IMR-90 (cell line): ENCODE measurements at regions not wholly inside any gene's neighbourhood (a gene's known extent, or its start where the extent isn't known, plus 50 kb on each side); places are given as distances from the start of the nearest gene placed in this dataset.
A peak's percentile ranks its signal among the peaks of the same experiment; 100 is the strongest.

Experiments used
- ATAC-seq: fragments of 200-7000 bp; cut with Tn5 transposase; 2 replicates; pipeline ENCODE4 v1.9.1; 2020; ENCODE audit warnings: low read depth, mild to moderate bottlenecking, moderate library complexity
- BruUV-seq: library from RNA; stranded (reverse); fragments of 400-500 nt; replicated peaks from 2 replicates; lab custom pipeline; 2021; lab: Mats Ljungman, UMichigan
- CTCF ChIA-PET: fragments of 300-600 bp; formaldehyde crosslinking; extraction: SDS; loops from one replicate; lab custom pipeline; 2021; ENCODE audit warnings: antibody characterized with exemption; lab: Yijun Ruan, JAX
- POLR2A ChIA-PET: fragments of 300-600 bp; sonication (Branson Sonifier 250); formaldehyde crosslinking; loops from one replicate; lab custom pipeline; 2022; ENCODE audit warnings: antibody characterized with exemption; ENCODE audit not compliant: unreplicated experiment; lab: Charles Lee
- DNase-seq: peaks from one replicate; pipeline ENCODE4 v3.0.0; 2013
- H2AFZ ChIP-seq: replicated peaks from 2 replicates; pipeline ENCODE3; 2013; ENCODE audit warnings: low read length, mild to moderate bottlenecking; ENCODE audit not compliant: poor library complexity
- H2AK5ac ChIP-seq: 2 replicates; pipeline ENCODE4 v1.6.1; 2013; ENCODE audit warnings: low read depth, low read length, inconsistent platforms
- H2AK9ac ChIP-seq: replicated peaks from 2 replicates; pipeline ENCODE3; 2013; ENCODE audit warnings: mild to moderate bottlenecking, low read depth, low read length, moderate library complexity; ENCODE audit not compliant: poor library complexity
- H2BK120ac ChIP-seq: 2 replicates; pipeline ENCODE4 v1.6.1; 2013; ENCODE audit warnings: low read depth, low read length, inconsistent platforms
- H2BK15ac ChIP-seq: 3 replicates; pipeline ENCODE4 v1.6.1; 2013; ENCODE audit warnings: low read depth, low read length, inconsistent platforms
- H2BK20ac ChIP-seq: 2 replicates; pipeline ENCODE4 v1.6.1; 2013; ENCODE audit warnings: low read depth, mild to moderate bottlenecking, inconsistent platforms, low read length, moderate library complexity
- H2BK5ac ChIP-seq: 2 replicates; pipeline ENCODE4 v1.6.1; 2013; ENCODE audit warnings: mild to moderate bottlenecking, low read depth, low read length, inconsistent platforms; ENCODE audit not compliant: poor library complexity, severe bottlenecking
- H3K14ac ChIP-seq: replicated peaks from 2 replicates; pipeline ENCODE4 v1.6.1; 2013; ENCODE audit warnings: low read depth, low read length, inconsistent platforms
- H3K18ac ChIP-seq: 2 replicates; pipeline ENCODE4 v1.6.1; 2013; ENCODE audit warnings: low read depth, low read length, control low read depth
- H3K23ac ChIP-seq: 2 replicates; pipeline ENCODE4 v1.6.1; 2013; ENCODE audit warnings: low read depth, low read length, inconsistent platforms
- H3K27ac ChIP-seq: 2 replicates; pipeline ENCODE4 v1.5.1; 2013; ENCODE audit warnings: mild to moderate bottlenecking, control low read depth, low read length; ENCODE audit not compliant: insufficient read depth
- H3K27me3 ChIP-seq: 2 replicates; pipeline ENCODE4 v1.6.1; 2013; ENCODE audit warnings: low read length; ENCODE audit not compliant: control insufficient read depth, insufficient read depth
- H3K36me3 ChIP-seq: 2 replicates; pipeline ENCODE4 v1.6.1; 2013; ENCODE audit warnings: low read length, mixed read lengths; ENCODE audit not compliant: control insufficient read depth, insufficient read depth
- H3K4ac ChIP-seq: 2 replicates; pipeline ENCODE4 v1.6.1; 2013; ENCODE audit warnings: low read depth, low read length, inconsistent platforms
- H3K4me1 ChIP-seq: 2 replicates; pipeline ENCODE4 v1.6.1; 2013; ENCODE audit warnings: low read length, mixed read lengths; ENCODE audit not compliant: control insufficient read depth, insufficient read depth
- H3K4me2 ChIP-seq: 2 replicates; pipeline ENCODE4 v1.6.1; 2013; ENCODE audit warnings: low read depth, mild to moderate bottlenecking, control low read depth, low read length, moderate library complexity
- H3K4me3 ChIP-seq: 2 replicates; pipeline ENCODE4 v1.5.1; 2013; ENCODE audit warnings: low read depth, mild to moderate bottlenecking, control low read depth, low read length, moderate library complexity; ENCODE audit not compliant: insufficient read depth
- H3K56ac ChIP-seq: 2 replicates; pipeline ENCODE4 v1.6.1; 2013; ENCODE audit warnings: low read length, inconsistent platforms; ENCODE audit not compliant: insufficient read depth; ENCODE audit errors: extremely low read depth
- H3K79me1 ChIP-seq, 2 experiments: 2 replicates each; pipeline ENCODE4 v1.6.1; 2013; ENCODE audit warnings: low read length in 2 of 2, inconsistent platforms in 1 of 2, low read depth in 1 of 2
- H3K9ac ChIP-seq: 2 replicates; pipeline ENCODE4 v1.6.1; 2013; ENCODE audit warnings: low read depth, low read length, control low read depth
- H3K9me1 ChIP-seq: 2 replicates; pipeline ENCODE4 v1.6.1; 2013; ENCODE audit warnings: low read length, inconsistent platforms; ENCODE audit not compliant: insufficient read depth
- H3K9me3 ChIP-seq: 2 replicates; pipeline ENCODE4 v1.6.1; 2013; ENCODE audit warnings: low read length; ENCODE audit not compliant: control insufficient read depth, insufficient read depth
- H4K20me1 ChIP-seq: 2 replicates; pipeline ENCODE4 v1.6.1; 2013; ENCODE audit warnings: low read length, inconsistent platforms; ENCODE audit not compliant: insufficient read depth
- H4K5ac ChIP-seq: 2 replicates; pipeline ENCODE4 v1.6.1; 2013; ENCODE audit warnings: mild to moderate bottlenecking, low read depth, low read length, control low read depth
- H4K8ac ChIP-seq, 2 experiments: 2 replicates each; pipeline ENCODE4 v1.6.1; 2013; ENCODE audit warnings: low read depth in 2 of 2, low read length in 2 of 2, control low read depth in 1 of 2, inconsistent platforms in 1 of 2
- H4K91ac ChIP-seq: 2 replicates; pipeline ENCODE4 v1.6.1; 2013; ENCODE audit warnings: low read depth, low read length, inconsistent platforms; ENCODE audit not compliant: insufficient read depth
- BHLHE40 ChIP-seq: fragments of 150-350 bp; IDR thresholded peaks from 2 replicates; pipeline ENCODE4 v1.6.1; 2016; ENCODE audit warnings: mild to moderate bottlenecking, low read depth, low read length
- CEBPB ChIP-seq: IDR thresholded peaks from 2 replicates; pipeline ENCODE4 v1.6.1; 2012; ENCODE audit warnings: low read depth, low read length, improper control_type of control experiment
- CHD1 ChIP-seq: IDR thresholded peaks from 2 replicates; pipeline ENCODE4 v1.6.1; 2012; ENCODE audit warnings: low read depth, low read length, improper control_type of control experiment
- CTCF ChIP-seq: conservative IDR thresholded peaks from 2 replicates; pipeline ENCODE4 v1.5.1; 2012; ENCODE audit warnings: mild to moderate bottlenecking, low read depth, low read length, improper control_type of control experiment
- ELK1 ChIP-seq: fragments of 150-350 bp; IDR thresholded peaks from 2 replicates; pipeline ENCODE4 v1.6.1; 2016; ENCODE audit warnings: low read depth, mild to moderate bottlenecking, low read length, moderate library complexity, borderline replicate concordance
- FOS ChIP-seq: fragments of 150-350 bp; IDR thresholded peaks from 2 replicates; pipeline ENCODE4 v1.6.1; 2016; ENCODE audit warnings: low read depth, low read length
- MAFK ChIP-seq: IDR thresholded peaks from 2 replicates; pipeline ENCODE4 v1.6.1; 2012; ENCODE audit warnings: low read depth, low read length, improper control_type of control experiment
- MAZ ChIP-seq: IDR thresholded peaks from 2 replicates; pipeline ENCODE4 v1.6.1; 2012; ENCODE audit warnings: low read depth, mild to moderate bottlenecking, low read length, improper control_type of control experiment, moderate library complexity, borderline replicate concordance
- MXI1 ChIP-seq: IDR thresholded peaks from 2 replicates; pipeline ENCODE4 v1.6.1; 2012; ENCODE audit warnings: low read depth, mild to moderate bottlenecking, low read length, moderate library complexity, borderline replicate concordance
- NFE2L2 ChIP-seq: fragments of 150-350 bp; IDR thresholded peaks from 2 replicates; pipeline ENCODE4 v1.6.1; 2016; ENCODE audit warnings: low read depth, mild to moderate bottlenecking, low read length
- POLR2A ChIP-seq: IDR thresholded peaks from 2 replicates; pipeline ENCODE4 v1.6.1; 2012; ENCODE audit warnings: mild to moderate bottlenecking, low read depth, low read length
- SMC3 ChIP-seq: fragments of 150-350 bp; IDR thresholded peaks from 2 replicates; pipeline ENCODE4 v1.6.1; 2016; ENCODE audit warnings: low read depth, mild to moderate bottlenecking, antibody characterized with exemption, low read length, moderate library complexity
- USF2 ChIP-seq: fragments of 150-350 bp; IDR thresholded peaks from 2 replicates; pipeline ENCODE4 v1.6.1; 2017; ENCODE audit warnings: mild to moderate bottlenecking, antibody characterized with exemption, low read length, low read depth
- WGBS, 2 experiments: methylation state at CpG; one replicate each; pipeline versions ENCODE4 v1.1.5 to v1.1.7; 2013; ENCODE audit warnings: missing lambda C conversion rate in 2 of 2; ENCODE audit not compliant: insufficient read length in 1 of 2; ENCODE audit errors: extremely low coverage in 2 of 2; 5-methylcytosine and 5-hydroxymethylcytosine counted together
- dilution Hi-C: fragments of 300-500 bp; cut with HindIII; formaldehyde crosslinking; loops from one replicate; pipeline ENCODE4 v1.14.3; 2018; ENCODE audit warnings: low sequenced_read_pairs; ENCODE audit not compliant: unreplicated experiment
- in situ Hi-C: fragments of 300-500 bp; cut with MboI; formaldehyde crosslinking; loops from 3 replicates; pipeline ENCODE4 v1.14.3; 2019; ENCODE audit warnings: low sequenced_read_pairs, inconsistent platforms, mixed read lengths
- intact Hi-C: fragments of 100-400 bp; cut with micrococcal nuclease; formaldehyde crosslinking; loops from 2 replicates; pipeline ENCODE4 v1.10.0; 2022

GRCh38 chr6:157759028-157759427 lies 64.0 kb upstream of the SNX9 start:
- Histone ChIP-seq H3K4me2 (no peak overlapping the region), H2AK5ac (peak overlapping the region; percentile 88), H3K27ac (no peak overlapping the region), H3K9me3 (no peaks in the 10 kb centered on the region), H3K79me1 (peaks cover 0 to 13% of the 10 kb centered on the region in 2 experiments; a peak in 2 of 4 replicates), H3K4me3 (no peak overlapping the region), H3K27me3 (no peaks in the 10 kb centered on the region; the same call in 1 of the 2 replicates), H2BK120ac (peak overlapping the region; percentile 9; the same call in 1 of the 2 replicates), H3K14ac (no peak overlapping the region), H2BK5ac (no peak overlapping the region), H4K5ac (no peak overlapping the region), H3K9ac (no peak overlapping the region), H3K9me1 (peaks cover 25% of the 10 kb centered on the region), H3K36me3 (no peaks in the 10 kb centered on the region), H4K8ac (no peak overlapping the region), H3K18ac (no peak overlapping the region), H2BK20ac (0 out of 2 replicates have a peak overlapping the region, but pooled peaks have one; percentile 40), H4K91ac (peak overlapping the region; percentile 53; the same call in 1 of the 2 replicates), H2AK9ac (no peak overlapping the region), H4K20me1 (peaks cover 3% of the 10 kb centered on the region; the same call in 1 of the 2 replicates), H3K56ac (no peak overlapping the region), H2AFZ (no peak overlapping the region), H2BK15ac (no peak overlapping the region; the same call in 2 of the 3 replicates), H3K23ac (no peak overlapping the region), H3K4ac (peak overlapping the region; percentile 63), H3K4me1 (peaks cover 30% of the 10 kb centered on the region)
- ChIA-PET POLR2A (no interaction called here), CTCF (no interaction called here)
- WGBS, 2 experiments = 92% methylated on average over 3 of the region's 4 CpGs; no CpG with 5 or more reads in 1 of the 2 experiments
- TF ChIP-seq POLR2A (no peak), FOS (no peak), CEBPB (no peak), CHD1 (no peak), NFE2L2 (no peak), ELK1 (no peak), MAZ (no peak), CTCF (no peak), SMC3 (no peak), MXI1 (no peak), MAFK (no peak), BHLHE40 (no peak), USF2 (no peak)
- dilution Hi-C loops = no loop called here
- DNase-seq (no peak), ATAC-seq (no peak)
- in situ Hi-C loops = loop anchor here (5.0 kb wide), 3 partner anchors 63 to 313 kb away; partner anchors contain the start of gene SNX9
- intact Hi-C loops = loop anchor here (10.0 kb wide), 1 partner anchor 94 kb away; no protein-coding TSS in a partner anchor
- BruUV-seq = no TSS peak
